ENCODE measurements at regions not wholly inside any gene's neighbourhood (a gene's known extent, or its start where the extent isn't known, plus 50 kb on each side); places are given as distances from the start of the nearest gene placed in this dataset.

DNA sequence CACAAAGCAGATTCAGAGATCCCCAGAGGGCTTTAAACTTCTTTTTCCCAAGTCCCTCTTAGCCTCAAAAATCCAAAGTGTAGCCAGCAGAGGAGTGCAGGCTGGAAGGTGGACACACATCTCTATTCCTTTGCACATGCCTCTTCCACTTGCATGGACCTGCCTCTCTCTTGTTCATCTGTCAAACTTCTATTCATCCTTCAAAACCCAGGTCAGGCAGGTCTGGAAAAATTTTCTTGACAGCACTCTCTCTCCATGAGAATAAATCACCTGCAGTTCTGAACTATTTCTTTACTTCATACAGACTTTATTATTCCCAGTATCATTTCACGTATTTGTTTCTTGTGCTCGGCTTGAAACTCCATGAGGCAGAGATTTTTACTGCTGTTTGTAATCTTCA is 127.5 kb downstream of the SS18 start:
- DNase-seq = no peak

GRCh38 chr18:25962176-25962575 is 128.2 kb downstream of the SS18 start:
- no peak for DNase-seq

- DNase-seq = no peak
These were observed 133.4 kb downstream of the SS18 start for GRCh38 chr18:25957017-25957416.

DNA sequence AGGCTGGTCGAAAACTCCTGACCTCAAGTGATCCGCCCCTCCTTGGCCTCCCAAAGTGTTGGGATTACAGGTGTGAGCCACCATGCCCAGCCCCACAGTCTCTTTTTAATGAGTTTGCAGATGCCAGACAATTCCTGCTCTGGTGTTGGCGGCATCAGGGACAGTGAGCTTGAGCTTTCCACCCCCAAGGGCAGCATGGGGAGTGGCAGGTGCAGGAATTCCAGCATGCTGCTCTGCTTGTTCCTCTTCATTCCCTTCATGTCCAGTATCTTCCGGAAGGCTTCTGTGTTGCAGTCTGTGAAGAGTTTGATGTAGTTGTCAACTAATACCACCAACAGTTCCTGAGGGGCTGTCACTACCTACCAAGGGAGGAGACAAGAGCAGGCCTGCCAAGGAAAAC is 137.3 kb downstream of the SS18 start:
- DNase-seq = no peak

GRCh38 chr18:25950321-25950720 is 140.1 kb downstream of the SS18 start:
- DNase-seq = no peak

- no peak for DNase-seq
These were observed 143.9 kb downstream of the SS18 start for GRCh38 chr18:25946540-25946939.

GRCh38 chr18:25935356-25935755 is 155.1 kb downstream of the SS18 start:
- peak; percentile 5 for DNase-seq

DNA sequence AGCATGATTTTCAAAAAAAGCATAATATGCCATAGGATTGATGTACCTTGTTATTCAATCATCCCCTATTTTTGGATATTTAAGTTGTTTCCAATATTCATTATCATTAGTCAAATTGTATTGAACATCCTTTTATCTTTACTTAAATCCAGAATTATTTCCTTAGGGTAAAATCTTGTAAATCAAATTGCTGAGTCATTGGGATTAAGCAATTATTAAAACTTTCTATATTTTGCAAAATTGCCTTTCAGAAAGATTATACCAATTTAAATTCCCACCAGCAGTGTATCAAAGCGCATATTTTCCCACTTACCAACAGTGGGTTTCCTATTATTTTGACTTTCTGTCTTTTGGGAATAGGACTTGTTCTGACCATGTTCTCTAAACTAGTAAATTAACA is 159.3 kb downstream of the SS18 start:
- DNase-seq = no peak

DNA sequence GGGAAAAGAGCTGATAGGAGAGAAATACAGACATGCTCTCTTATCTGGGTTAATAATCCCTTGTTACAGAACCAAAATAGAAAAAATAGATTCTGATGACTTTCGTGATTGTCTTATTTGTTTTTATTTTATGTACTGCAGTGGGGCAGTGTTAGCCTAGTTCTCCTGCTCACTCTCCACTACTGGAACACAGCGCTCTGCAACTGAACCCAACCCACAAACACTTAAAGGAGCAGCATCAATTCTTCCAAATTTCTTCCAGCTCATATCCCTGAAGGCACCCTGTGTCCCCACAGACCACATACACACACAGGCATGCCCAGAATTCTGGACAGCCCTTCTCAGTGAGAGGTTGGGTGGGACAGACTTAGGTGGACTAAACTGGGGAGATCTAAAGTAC is 160.6 kb downstream of the SS18 start:
- no peak for DNase-seq

DNA sequence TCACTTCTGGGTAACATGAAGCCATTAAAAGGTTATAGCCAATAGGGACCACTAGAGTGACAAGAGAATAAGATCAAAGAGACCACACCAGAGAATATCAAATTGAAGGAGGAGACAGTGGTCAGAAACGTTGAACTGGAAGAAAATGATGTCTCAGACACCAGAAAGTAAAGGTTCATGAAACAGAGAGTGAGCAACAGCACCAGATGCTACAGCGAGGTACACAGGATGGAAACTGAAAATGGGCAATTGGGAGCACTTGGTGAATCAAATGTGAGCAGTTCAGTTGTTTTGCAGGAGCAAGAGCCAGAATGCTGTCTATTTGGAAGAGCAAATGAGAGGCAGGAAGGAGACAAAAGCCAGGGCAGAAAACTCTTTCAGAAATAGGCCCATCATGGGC is 162.6 kb downstream of the SS18 start:
- no peak for DNase-seq

- DNase-seq = no peak
These were observed 167.2 kb downstream of the SS18 start for GRCh38 chr18:25923193-25923592.

DNA sequence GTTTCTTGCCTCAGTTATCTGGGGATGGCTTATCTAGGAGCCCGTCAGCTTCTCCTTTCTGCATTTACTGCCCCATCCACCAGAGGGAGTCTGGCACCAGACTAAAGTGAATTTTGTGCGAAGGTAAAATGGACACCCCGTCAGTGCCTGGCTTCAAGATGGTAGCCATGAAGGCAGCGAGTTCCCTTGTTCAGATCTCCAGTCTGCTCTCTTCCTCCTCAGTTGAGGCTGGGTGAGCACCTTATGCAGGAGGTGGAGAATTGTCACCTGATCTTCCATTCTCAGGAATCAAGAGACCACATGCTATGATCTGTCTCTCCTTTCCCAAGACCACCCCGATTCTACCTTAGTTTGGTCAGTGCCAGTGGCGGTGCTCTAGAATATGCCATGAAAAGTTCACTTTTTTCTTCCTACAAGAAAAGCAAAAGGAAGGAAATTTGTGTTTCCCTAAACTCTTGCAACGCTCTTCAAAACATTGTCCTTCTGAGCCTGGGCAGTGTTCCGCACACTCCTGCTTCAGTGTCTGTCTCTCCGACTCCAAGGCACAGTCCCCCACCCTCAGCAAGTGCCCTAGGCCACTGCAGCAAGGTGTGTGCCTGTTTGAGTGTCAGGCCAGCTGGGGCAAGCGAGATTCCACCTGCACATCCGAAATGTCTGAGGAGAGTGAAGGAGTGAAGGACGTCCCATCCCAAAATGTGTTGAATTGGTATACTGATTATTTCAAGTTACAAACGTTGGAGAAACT is 168.6 kb downstream of the SS18 start:
- no peak for DNase-seq

- no peak for DNase-seq
These were observed 174.5 kb downstream of the SS18 start for GRCh38 chr18:25915907-25916306.

- no peak for DNase-seq
These were observed 191.4 kb downstream of the SS18 start for GRCh38 chr18:25898965-25899364.

DNA sequence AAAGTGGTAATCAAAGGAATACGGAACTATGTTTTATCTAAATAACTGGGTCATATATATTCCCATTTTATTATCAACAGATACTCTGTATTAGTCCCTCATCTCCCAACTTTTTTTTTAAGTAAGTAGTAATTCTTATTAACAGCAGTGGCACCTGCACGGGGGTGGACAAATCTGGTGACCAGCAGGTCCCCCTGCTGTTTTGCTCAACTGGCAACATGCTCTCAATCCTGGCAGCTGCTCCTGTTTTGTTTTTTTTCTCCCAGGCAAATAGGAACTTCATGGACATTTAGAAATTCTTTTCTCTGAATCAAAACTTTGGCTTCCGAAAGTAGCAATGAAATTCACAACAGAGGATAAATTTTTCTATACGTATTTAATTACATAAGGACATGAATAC is 193.5 kb downstream of the SS18 start:
- DNase-seq = no peak

- peak; percentile 30 for DNase-seq
These were observed 194.1 kb downstream of the SS18 start for GRCh38 chr18:25896178-25896780.

DNA sequence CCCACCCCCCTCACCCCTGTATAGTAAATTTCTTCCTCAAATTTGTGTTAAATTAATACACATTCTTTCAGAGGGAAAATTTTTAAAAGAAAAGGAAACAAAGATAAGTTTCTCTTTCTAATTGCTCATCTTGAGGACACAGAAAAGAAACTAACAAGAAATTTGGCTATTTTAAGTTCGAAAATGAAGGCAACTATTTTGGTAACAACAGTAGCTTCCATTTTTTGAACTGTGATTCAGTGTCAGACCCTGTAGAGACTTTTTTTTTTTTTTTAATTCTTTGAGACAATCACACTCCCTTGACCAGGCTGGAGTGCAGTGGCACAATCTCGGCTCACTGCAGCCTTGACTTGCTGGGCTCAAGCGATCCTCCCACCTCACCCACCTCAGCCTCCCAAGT is 194.9 kb downstream of the SS18 start:
- DNase-seq = no peak

DNA sequence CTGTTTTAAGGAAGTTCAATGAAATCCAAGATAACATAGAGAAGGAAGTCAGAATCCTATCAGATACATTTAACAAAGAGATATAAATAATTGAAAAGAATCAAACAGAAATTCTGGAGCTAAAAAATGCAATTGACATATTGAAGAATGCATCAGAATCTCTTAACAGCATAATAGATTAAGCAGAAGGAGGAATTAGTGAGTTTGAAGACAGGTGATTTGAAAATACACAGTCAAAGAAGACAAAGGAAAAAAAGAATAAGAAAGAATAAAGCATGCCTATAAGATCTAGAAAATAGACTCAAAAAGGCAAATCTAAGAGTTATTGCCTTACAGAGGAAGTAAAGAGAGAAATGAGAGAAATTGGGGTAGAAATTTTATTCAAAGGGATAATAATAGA is 204.1 kb downstream of the SS18 start:
- DNase-seq = no peak

DNA sequence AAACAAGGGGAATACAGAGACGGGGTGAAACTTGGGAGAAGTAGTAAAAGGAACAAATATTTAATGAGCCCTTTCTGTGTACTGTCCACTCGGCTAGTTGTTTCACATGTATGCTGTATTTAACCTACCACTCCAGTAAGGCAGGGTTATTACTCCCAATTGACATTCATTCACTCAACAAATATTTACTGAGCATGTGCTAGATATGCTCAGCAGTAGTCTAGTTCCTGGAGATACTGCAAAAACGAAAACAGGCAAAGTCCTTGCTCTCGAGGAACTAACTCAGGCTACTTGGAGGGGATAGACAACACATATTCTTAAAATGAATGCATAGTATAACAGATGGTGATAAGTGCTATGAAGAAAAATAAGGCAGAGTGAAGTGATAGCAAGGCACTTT is 207.3 kb downstream of the SS18 start:
- DNase-seq = peak; percentile 15

- no peak for DNase-seq
These were observed 209.3 kb downstream of the SS18 start for GRCh38 chr18:25881149-25881548.

- no peak for DNase-seq
These were observed 210.0 kb downstream of the SS18 start for GRCh38 chr18:25880441-25880840.

GRCh38 chr18:25876330-25876948 is 214.0 kb downstream of the SS18 start:
- DNase-seq = peak; percentile 42

DNA sequence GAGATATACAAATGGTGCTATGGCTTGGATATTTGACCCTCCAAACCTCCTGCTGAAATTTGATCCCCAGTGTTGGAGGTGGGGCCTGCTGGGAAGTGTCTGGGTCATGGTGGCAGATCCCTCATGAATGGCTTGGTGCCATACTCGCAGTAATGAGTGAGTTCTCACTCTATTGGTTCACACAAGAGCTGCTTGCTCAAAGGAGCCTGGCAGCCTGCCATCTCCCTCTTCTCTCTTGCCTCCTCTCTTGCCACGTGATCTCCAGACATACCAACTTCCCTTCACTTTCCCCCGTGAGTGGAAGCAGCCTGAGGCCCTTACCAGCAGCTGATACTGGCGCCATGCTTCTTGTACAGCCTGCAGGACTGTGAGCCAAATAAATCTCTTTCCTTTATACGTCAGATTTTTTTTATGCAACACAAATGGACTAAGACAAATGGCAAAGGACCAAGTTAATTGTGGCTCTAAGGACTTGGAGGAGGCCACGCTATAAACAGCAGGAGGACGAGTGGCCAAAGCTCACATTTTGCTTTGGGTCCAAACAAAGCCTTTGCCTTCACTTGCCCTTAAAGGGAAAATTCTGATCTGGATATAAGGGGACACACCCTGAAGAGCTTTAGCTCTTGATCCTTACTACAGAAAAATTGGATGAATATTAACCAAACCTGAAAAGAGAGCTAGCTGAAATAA is 214.7 kb downstream of the SS18 start:
- peak; percentile 80 for DNase-seq

- DNase-seq = no peak
These were observed 216.6 kb downstream of the SS18 start for GRCh38 chr18:25873833-25874232.
